ENCODE measurements at regions not wholly inside any gene's neighbourhood (a gene's known extent, or its start where the extent isn't known, plus 50 kb on each side); places are given as distances from the start of the nearest gene placed in this dataset.

DNA sequence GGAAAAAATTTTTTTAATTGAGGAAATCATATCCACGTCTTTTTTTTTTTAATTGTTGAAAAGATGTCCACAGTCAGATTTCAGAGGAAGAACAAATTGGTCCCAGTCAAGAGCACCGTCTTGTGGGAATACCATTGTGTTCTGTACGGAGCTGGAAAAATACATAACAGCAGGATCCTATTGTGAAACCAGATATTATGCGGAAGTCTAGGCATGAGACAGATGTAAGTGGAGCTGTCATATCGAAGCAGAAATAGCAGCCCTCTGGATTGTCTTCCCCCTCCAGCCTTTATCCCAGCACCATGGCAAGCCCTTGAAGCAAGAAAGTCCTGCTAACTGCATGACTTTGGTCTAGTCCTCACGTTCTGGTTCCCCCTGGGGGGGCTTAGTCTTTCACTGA is 391.6 kb upstream of the ASIC2 start:
- H3K4me3 ChIP-seq (ENCODE audit: low read depth, low read length), result no peak overlapping the region
- ChIA-PET POLR2A (no interaction called here), CTCF (interaction anchor here (1.0 kb wide), 1 partner anchor 67 kb away, joined by 4 read pairs; no protein-coding TSS in a partner anchor)
- peaks cover 17% of the 10 kb centered on the region for H3K9me3 ChIP-seq (ENCODE audit: control insufficient read depth, insufficient read depth, low read length)
- TF ChIP-seq, protein P1, sequence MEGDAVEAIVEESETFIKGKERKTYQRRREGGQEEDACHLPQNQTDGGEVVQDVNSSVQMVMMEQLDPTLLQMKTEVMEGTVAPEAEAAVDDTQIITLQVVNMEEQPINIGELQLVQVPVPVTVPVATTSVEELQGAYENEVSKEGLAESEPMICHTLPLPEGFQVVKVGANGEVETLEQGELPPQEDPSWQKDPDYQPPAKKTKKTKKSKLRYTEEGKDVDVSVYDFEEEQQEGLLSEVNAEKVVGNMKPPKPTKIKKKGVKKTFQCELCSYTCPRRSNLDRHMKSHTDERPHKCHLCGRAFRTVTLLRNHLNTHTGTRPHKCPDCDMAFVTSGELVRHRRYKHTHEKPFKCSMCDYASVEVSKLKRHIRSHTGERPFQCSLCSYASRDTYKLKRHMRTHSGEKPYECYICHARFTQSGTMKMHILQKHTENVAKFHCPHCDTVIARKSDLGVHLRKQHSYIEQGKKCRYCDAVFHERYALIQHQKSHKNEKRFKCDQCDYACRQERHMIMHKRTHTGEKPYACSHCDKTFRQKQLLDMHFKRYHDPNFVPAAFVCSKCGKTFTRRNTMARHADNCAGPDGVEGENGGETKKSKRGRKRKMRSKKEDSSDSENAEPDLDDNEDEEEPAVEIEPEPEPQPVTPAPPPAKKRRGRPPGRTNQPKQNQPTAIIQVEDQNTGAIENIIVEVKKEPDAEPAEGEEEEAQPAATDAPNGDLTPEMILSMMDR (IDR thresholded peaks at IDR 0.05; ENCODE audit: low read depth, low read length), result no peak
- no peak for DNase-seq (ENCODE audit: low read depth, low spot score)
- no peaks in the 10 kb centered on the region for H3K27me3 ChIP-seq (ENCODE audit: control insufficient read depth, insufficient read depth, low read length)
- H3K27ac ChIP-seq (ENCODE audit: low read depth, low read length), result no peak overlapping the region

- ChIA-PET CTCF (interaction anchor here (0.6 kb wide), 1 partner anchor 900 kb away, joined by 4 read pairs; no protein-coding TSS in a partner anchor), POLR2A (no interaction called here)
- no peak overlapping the region for H3K27ac ChIP-seq (ENCODE audit: low read depth, low read length)
- DNase-seq (ENCODE audit: low read depth, low spot score), result no peak
- H3K4me3 ChIP-seq (ENCODE audit: low read depth, low read length), result no peak overlapping the region
- TF ChIP-seq, protein P1 (IDR thresholded peaks at IDR 0.05; ENCODE audit: low read depth, low read length), result peak; percentile 22
- H3K27me3 ChIP-seq (ENCODE audit: control insufficient read depth, insufficient read depth, low read length), result no peaks in the 10 kb centered on the region
- peaks cover 17% of the 10 kb centered on the region for H3K9me3 ChIP-seq (ENCODE audit: control insufficient read depth, insufficient read depth, low read length)
Measured at GRCh38 chr17:33686171-33686570, 393.1 kb upstream of the ASIC2 start.

- H3K27me3 ChIP-seq (ENCODE audit: control insufficient read depth, insufficient read depth, low read length), result no peaks in the 10 kb centered on the region
- TF ChIP-seq, protein P1 (IDR thresholded peaks at IDR 0.05; ENCODE audit: low read depth, low read length), result no peak
- H3K4me3 ChIP-seq (ENCODE audit: low read depth, low read length), result no peak overlapping the region
- H3K9me3 ChIP-seq (ENCODE audit: control insufficient read depth, insufficient read depth, low read length), result peaks cover 17% of the 10 kb centered on the region
- POLR2A ChIA-PET, result no interaction called here
- CTCF ChIA-PET, result no interaction called here
- DNase-seq (ENCODE audit: low read depth, low spot score), result no peak
- H3K27ac ChIP-seq (ENCODE audit: low read depth, low read length), result no peak overlapping the region
Measured at GRCh38 chr17:33687831-33688230, 394.7 kb upstream of the ASIC2 start.

DNA sequence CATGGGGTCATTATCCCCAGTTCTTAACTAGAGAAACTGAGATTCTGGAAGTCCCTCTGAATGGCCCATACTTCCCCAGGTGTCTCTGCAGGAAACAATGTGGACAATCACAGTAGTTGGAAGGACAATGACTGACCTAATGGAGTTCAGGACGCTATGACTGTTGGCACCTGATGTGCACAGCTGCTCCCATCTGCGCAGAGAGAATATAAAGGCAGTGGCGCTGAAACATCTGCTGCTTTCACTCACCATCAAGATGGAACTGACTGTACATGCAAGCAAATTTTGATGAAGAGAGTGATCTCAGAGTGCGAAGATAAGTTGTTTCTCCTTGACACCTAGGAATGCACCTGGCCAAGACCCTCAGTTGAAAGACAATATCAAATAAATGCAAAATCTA is 395.7 kb upstream of the ASIC2 start:
- Histone ChIP-seq H3K9me3 (ENCODE audit: control insufficient read depth, insufficient read depth, low read length) (peaks cover 17% of the 10 kb centered on the region), H3K4me3 (ENCODE audit: low read depth, low read length) (no peak overlapping the region), H3K27ac (ENCODE audit: low read depth, low read length) (no peak overlapping the region), H3K27me3 (ENCODE audit: control insufficient read depth, insufficient read depth, low read length) (no peaks in the 10 kb centered on the region)
- CTCF ChIA-PET, result no interaction called here
- no peak for DNase-seq (ENCODE audit: low read depth, low spot score)
- TF ChIP-seq, protein P1 (IDR thresholded peaks at IDR 0.05; ENCODE audit: low read depth, low read length), result no peak
- POLR2A ChIA-PET, result no interaction called here

DNA sequence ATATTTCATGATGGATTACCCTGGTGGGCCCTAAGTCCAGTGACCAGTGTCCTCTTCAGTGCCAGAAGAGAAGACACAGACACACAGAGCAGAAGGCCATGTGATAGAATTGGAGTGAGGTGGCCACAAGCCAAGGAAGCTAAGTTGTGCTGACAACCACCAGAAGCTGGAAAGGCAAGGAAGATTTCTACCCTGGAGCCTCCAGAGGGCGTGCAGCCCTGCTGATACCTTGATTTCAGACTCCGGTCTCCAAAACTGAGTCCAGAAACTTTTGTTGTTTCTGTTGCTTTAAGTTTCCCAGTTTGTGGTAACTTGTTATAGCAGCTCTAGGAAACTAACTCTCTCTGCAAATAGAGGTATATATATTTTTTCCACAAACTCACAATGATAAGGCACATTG is 396.6 kb upstream of the ASIC2 start:
- H3K4me3 ChIP-seq (ENCODE audit: low read depth, low read length), result no peak overlapping the region
- POLR2A ChIA-PET, result no interaction called here
- DNase-seq (ENCODE audit: low read depth, low spot score), result no peak
- H3K27me3 ChIP-seq (ENCODE audit: control insufficient read depth, insufficient read depth, low read length), result no peaks in the 10 kb centered on the region
- peaks cover 17% of the 10 kb centered on the region for H3K9me3 ChIP-seq (ENCODE audit: control insufficient read depth, insufficient read depth, low read length)
- no peak overlapping the region for H3K27ac ChIP-seq (ENCODE audit: low read depth, low read length)
- CTCF ChIA-PET, result interaction anchor here (1.0 kb wide), 1 partner anchor 691 kb away, joined by 3 read pairs; no protein-coding TSS in a partner anchor
- TF ChIP-seq, protein P1 (IDR thresholded peaks at IDR 0.05; ENCODE audit: low read depth, low read length), result no peak

Measured in AG04450 (cell line).